ENCODE measurements at regions not wholly inside any gene's neighbourhood (a gene's known extent, or its start where the extent isn't known, plus 50 kb on each side); places are given as distances from the start of the nearest gene placed in this dataset.

DNA sequence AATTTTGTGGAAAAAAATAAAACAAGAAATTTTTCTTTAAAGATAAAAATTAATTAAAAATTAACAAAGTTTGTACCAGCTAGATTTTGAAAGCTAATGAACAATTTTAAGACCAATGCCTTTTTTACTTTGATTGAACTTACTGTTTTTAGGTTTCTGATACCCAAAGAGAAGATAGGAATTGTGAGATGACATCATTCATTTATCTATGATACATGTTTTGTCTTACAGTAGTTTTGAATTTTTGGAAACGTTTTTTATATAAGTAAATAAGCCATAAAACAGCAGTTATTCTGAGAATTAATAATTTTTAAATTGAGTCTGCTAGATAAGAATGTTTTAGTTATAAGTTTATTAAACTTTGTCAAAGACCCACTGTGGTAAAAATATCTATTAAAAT, 65.0 kb upstream of the GPR174 start:
- TF ChIP-seq, protein P1, sequence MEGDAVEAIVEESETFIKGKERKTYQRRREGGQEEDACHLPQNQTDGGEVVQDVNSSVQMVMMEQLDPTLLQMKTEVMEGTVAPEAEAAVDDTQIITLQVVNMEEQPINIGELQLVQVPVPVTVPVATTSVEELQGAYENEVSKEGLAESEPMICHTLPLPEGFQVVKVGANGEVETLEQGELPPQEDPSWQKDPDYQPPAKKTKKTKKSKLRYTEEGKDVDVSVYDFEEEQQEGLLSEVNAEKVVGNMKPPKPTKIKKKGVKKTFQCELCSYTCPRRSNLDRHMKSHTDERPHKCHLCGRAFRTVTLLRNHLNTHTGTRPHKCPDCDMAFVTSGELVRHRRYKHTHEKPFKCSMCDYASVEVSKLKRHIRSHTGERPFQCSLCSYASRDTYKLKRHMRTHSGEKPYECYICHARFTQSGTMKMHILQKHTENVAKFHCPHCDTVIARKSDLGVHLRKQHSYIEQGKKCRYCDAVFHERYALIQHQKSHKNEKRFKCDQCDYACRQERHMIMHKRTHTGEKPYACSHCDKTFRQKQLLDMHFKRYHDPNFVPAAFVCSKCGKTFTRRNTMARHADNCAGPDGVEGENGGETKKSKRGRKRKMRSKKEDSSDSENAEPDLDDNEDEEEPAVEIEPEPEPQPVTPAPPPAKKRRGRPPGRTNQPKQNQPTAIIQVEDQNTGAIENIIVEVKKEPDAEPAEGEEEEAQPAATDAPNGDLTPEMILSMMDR (IDR thresholded peaks at IDR 0.05), result no peak
- TF ChIP-seq EP300 (IDR thresholded peaks at IDR 0.05), result no peak
- TF ChIP-seq POLR2A (IDR thresholded peaks at IDR 0.05), result no peak
